ENCODE measurements at regions not wholly inside any gene's neighbourhood (a gene's known extent, or its start where the extent isn't known, plus 50 kb on each side); places are given as distances from the start of the nearest gene placed in this dataset.

- TF ChIP-seq, protein P1, sequence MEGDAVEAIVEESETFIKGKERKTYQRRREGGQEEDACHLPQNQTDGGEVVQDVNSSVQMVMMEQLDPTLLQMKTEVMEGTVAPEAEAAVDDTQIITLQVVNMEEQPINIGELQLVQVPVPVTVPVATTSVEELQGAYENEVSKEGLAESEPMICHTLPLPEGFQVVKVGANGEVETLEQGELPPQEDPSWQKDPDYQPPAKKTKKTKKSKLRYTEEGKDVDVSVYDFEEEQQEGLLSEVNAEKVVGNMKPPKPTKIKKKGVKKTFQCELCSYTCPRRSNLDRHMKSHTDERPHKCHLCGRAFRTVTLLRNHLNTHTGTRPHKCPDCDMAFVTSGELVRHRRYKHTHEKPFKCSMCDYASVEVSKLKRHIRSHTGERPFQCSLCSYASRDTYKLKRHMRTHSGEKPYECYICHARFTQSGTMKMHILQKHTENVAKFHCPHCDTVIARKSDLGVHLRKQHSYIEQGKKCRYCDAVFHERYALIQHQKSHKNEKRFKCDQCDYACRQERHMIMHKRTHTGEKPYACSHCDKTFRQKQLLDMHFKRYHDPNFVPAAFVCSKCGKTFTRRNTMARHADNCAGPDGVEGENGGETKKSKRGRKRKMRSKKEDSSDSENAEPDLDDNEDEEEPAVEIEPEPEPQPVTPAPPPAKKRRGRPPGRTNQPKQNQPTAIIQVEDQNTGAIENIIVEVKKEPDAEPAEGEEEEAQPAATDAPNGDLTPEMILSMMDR (IDR thresholded peaks at IDR 0.05; ENCODE audit: insufficient read depth, low read length, poor library complexity, severe bottlenecking) = no peak
- no peak for TF ChIP-seq EZH2phosphoT487 (conservative IDR thresholded peaks at IDR 0.05; ENCODE audit: low read length)
Observed at GRCh38 chr1:185442050-185442449, 125.0 kb upstream of the IVNS1ABP start.

Data from SU-DHL-6 (cell line).